NCI-H446 (cell line): ENCODE measurements at regions not wholly inside any gene's neighbourhood (a gene's known extent, or its start where the extent isn't known, plus 50 kb on each side); places are given as distances from the start of the nearest gene placed in this dataset.
"Not testable (repeated sequence)": the region's sequence is repeated elsewhere in the genome, so short reads cannot be mapped to it uniquely, and the experiment has no call there.

ENCODE experiments used
- DNase-seq, 2 experiments: peaks; one replicate each; lab custom pipeline; 2025; lab: John Stamatoyannopoulos, UW

DNA sequence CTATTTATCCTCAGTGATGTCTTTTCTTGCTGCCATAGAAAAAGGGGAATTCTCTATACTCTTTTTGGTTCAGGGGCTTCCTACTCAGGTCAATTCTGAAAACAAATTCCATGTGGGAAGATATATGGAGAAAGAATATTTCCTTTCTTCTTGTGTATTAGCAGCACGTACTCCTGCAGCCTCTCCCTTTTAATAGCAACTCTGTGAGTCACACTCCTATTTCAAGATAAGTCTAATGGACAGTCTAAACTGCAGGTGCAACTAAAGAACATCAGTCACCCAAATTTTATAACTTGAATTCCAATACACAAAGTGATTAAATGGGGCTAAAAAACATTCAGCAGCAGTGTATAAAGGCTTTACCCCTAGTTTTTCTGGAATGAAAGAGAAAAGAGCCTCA lies 942.2 kb downstream of the CNTNAP5 start:
- DNase-seq: no peak

GRCh38 chr2:124970030-124970429 lies 944.9 kb downstream of the CNTNAP5 start:
- DNase-seq: no peak

- DNase-seq: no peak
Observed at GRCh38 chr2:124973396-124973795, 948.3 kb downstream of the CNTNAP5 start.

GRCh38 chr2:124975224-124975623 lies 950.1 kb downstream of the CNTNAP5 start:
- no peak for DNase-seq

DNA sequence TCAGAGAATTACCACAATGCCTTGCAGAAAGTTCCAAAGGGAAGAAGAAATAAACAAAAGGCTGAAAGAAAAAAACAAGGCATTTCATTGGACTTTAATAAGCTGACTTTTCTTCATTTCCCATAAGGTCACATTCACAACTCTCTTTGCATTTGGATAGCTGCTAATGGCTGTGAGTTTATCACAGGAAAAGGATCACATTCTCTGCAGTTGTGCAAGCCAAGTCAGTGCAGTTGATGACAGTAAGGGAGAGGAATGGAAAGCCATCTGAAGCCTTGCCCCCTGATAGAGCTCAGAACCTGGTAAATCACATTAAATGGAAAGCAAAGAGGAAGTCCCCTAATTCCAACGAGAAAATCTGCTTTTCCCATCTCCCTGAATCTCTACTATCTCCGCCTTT lies 950.6 kb downstream of the CNTNAP5 start:
- no peak for DNase-seq

- DNase-seq: no peak
Observed at GRCh38 chr2:124978597-124978996, 953.5 kb downstream of the CNTNAP5 start.

DNA sequence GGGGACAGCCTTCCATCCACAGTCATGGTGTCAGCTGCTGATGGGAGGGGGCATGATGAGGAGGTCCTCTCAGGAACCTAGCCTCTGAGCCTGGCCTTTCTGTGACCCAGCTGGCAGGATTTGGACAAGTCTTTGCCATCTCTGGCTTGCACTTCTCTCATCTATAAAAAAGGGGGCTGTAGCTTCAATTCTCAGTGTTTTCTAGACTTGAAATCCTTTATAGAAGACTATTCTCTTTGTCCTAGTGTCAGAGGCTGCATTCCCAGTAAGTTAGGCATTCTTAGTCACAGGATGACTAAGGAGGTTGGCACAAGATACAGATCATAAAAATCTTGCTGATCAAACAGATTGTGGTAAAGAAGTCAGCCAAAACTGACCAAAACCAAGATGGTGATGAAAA lies 958.5 kb downstream of the CNTNAP5 start:
- DNase-seq: no peak

DNA sequence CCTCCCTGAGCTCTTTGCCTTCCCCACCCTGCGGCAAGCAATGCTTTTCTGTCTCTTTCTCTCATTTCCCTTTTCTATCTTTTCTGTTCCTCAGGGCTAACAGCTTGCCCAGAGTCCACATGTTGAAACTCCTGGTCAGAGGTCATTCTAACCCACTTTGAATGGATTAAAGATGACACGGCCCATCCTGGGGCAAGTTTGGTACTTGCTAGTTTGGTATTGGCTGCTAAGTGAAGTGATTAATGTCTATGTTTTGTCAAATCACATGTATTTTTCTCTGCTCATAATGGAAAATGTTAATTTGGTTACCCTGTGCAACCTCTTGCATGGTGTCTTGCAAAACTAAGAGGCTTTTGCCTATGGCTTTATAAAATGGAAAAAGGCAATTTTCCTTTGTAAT lies 960.2 kb downstream of the CNTNAP5 start:
- DNase-seq: no peak

DNA sequence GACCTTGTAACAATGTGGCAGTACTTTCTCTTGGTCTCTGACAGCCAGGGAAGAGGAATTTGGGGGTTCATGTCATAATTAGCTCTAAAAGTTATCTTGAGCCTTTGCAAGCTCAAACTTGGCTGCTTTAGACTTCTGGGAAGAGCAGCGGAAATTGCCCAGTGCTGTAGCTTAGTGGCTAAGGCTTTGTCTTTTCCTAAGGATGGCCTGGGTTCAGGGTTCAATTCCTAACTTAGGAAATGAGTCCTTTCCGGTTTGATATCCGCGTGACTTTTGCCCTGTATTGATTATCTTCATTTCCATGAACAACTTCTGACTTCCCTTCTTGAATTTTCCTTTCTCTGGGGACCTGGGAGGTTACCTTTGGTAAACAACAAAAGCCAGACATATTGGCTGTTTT lies 961.0 kb downstream of the CNTNAP5 start:
- DNase-seq: no peak

- not testable (repeated sequence) for DNase-seq
Observed at GRCh38 chr2:124986870-124987269, 961.8 kb downstream of the CNTNAP5 start.

DNA sequence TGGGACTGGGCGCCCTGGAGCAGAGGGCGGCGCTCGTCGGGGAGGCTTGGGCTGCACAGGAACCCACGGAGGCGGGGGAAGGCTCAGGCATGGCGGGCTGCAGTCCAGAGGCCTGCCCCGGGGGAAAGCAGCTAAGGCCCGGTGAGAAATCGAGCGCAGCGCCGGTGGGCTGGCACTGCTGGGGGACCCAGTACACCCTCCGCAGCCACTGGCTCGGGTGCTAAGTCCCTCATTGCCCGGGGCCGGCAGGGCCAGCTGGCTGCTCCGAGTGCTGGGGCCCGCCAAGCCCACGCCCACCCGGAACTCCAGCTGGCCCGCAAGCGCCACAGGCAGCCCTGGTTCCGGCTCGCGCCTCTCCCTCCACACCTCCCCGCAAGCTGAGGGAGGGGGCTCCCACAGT lies 962.3 kb downstream of the CNTNAP5 start:
- DNase-seq: not testable (repeated sequence)

GRCh38 chr2:124988111-124988510 lies 963.0 kb downstream of the CNTNAP5 start:
- no peak for DNase-seq

GRCh38 chr2:124988794-124989193 lies 963.7 kb downstream of the CNTNAP5 start:
- no peak for DNase-seq

- DNase-seq: no peak
Observed at GRCh38 chr2:124993809-124994208, 968.7 kb downstream of the CNTNAP5 start.

DNA sequence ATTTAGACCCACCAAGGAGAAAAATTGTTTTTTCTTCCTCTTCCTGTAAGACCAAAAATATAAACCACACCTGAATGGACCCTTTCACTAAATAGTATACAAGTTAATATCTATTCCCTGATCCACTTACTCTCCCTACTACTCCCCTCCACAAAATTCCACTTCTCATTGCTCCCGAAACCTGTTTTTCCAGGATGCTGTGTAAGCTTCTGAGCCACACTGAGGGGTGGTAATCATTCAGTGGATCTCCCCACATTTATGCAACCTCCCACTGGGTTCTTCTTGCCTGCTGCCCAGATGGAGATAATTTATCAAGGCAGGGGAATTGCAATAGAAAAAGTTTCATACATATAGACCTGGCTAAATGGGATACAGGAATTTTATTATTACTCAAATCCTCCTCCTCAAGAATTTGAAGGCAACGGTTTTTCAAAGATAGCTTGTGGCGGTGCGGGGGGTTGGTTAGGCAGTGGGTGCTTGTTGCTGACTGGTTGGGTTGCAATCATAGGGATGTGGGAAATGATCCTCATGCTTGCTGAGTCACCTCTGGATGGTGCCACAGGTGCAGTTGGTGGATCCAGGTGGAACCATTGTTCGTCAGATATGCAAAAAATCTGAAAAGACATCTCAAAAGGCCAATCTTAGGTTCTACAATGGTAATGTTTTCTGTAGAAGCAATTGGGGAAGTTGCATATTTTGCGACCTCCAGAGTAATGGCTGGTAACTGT lies 970.3 kb downstream of the CNTNAP5 start:
- DNase-seq: no peak

DNA sequence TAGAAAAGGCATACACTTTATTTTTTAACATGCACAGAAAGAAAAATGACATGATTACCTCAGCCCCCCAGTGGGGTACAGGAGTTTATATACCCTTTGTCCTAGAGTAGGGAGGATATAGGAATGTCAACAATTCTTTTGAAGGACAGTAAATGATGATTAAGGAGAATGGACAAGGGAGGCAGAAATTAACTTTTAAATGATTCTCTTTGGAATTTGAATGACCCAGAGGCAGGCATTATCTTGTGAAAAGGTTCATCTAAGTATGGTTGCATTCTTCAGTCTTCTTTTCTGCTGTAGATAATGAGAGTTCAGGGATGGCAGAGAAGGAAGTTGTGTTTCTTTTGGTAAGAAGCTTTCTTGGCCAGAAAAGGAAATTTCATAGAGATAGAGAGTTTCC lies 971.3 kb downstream of the CNTNAP5 start:
- no peak for DNase-seq

- DNase-seq: no peak
Observed at GRCh38 chr2:124999906-125000305, 974.8 kb downstream of the CNTNAP5 start.

DNA sequence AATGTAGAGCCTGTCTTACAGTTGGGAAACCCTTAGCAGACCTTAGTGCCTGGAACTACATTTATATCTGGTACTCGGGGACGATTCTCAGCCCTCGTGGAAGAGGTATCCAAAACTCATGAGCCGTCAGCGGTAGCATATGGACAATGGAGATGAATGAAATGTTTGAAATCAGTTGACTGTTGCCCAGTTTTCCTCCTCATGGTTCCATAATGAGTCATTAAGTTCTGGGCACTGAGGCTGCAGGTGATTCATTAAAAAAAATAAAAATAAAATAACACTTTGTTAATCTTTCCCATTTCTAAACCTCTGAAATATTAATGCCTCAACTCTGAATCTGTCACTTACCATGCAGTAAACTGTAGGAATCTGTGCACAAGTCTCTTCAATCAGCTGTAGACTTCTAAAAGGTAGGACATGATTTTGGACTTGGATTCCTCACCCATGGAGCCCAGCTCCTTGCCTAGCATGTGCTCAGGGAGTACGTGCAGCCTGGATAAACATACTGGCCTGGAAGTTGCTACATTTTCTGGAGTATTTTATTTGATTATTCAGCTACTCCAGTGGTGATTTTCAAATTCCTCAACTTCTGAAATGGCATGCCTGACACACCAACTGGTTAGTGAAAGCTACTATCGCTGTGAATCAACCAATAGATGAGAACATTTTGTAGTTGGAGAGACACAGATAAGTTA lies 979.2 kb downstream of the CNTNAP5 start:
- no peak for DNase-seq

DNA sequence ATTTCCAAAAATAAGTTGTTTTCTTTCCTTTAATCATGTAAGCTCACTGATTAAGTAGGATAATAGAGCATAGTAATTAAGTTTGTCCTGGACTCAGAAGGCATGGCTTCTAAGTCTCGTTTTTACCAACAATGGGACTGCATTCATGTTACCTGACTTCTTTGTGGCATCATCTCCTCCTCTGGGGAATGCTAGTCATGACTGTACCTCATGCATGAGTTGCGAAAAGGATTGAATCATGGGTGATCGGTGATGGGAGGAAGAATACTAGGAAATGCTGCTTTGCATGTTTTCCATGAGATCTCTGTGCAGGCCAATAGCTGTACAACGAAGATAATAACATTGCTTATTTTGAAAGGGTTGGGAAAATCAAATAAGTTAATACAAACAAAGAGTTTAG lies 981.6 kb downstream of the CNTNAP5 start:
- no peak for DNase-seq

- not testable (repeated sequence) for DNase-seq
Observed at GRCh38 chr2:125028721-125029120, 1003.6 kb downstream of the CNTNAP5 start.

GRCh38 chr2:125033871-125034270 lies 1008.8 kb downstream of the CNTNAP5 start:
- DNase-seq: no peak

DNA sequence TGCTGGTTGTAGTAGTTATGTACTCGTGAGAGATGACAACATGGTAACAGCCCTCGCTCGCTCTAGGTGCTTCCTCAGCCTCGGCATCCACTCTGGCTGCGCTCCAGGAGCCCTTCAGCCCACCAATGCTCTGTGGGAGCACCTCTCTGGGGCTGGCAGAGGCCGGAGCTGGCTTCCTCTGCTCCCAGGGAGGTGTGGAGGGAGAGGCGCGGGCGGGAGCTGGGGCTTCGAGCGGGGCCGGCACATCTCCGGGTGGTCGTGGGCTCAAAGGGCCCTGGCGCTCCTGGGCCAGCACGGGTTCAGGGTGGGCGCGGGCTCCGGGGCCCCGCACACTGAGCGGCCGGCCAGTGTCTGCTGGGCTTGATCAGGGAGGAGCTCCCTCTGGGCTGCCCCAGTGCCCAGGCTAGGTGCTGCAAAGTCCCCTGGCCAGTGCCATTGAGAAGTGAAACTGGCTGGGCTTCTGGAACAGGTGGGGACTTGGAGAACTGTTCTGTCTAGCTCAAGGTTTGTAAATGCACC lies 1012.1 kb downstream of the CNTNAP5 start:
- DNase-seq: no peak

GRCh38 chr2:125041846-125042245 lies 1016.8 kb downstream of the CNTNAP5 start:
- DNase-seq: no peak

DNA sequence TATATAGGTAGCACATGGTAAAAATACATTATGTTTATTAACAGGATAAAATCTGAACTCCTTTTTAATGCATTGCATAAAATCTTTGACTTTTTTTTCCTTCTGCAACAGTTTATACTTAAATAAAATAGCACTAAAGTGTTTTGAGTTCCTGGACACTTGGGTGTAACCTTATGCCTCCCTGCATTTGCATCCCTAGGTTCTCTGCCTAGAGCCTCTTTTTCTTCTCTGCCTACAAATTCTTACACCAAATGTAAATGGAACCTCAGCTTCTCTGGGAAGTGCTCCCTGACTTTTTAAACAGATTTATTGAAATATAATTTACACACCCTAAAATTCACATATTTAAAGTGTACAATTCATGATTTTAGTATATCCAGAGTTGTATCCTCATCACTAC lies 1017.6 kb downstream of the CNTNAP5 start:
- DNase-seq: no peak
